GM12878 (cell line): ENCODE measurements at regions not wholly inside any gene's neighbourhood (a gene's known extent, or its start where the extent isn't known, plus 50 kb on each side); places are given as distances from the start of the nearest gene placed in this dataset.

Source experiments
- POLR2AphosphoS2 ChIP-seq: IDR thresholded peaks from 2 replicates; pipeline ENCODE4 v1.6.1; 2011; ENCODE audit warnings: low read depth, mild to moderate bottlenecking, low read length, improper control_type of control experiment, moderate library complexity
- RFX5 ChIP-seq: IDR thresholded peaks from 2 replicates; pipeline ENCODE4 v1.6.1; 2011; ENCODE audit warnings: low read depth, low read length, improper control_type of control experiment
- SIN3A ChIP-seq: IDR thresholded peaks from 2 replicates; pipeline ENCODE4 v1.6.1; 2012; ENCODE audit warnings: low read depth, low read length, improper control_type of control experiment
- SUZ12 ChIP-seq: fragments of 200-600 bp; sonication (generic); IDR thresholded peaks from one replicate; pipeline ENCODE4 v1.6.1; 2018; ENCODE audit warnings: antibody characterized with exemption, mild to moderate bottlenecking; ENCODE audit not compliant: unreplicated experiment
- TAF1 ChIP-seq: IDR thresholded peaks from 2 replicates; pipeline ENCODE4 v1.6.1; 2011; ENCODE audit warnings: mild to moderate bottlenecking, low read depth, low read length, borderline replicate concordance
- TF ChIP-seq, protein P1 (sequence below): IDR thresholded peaks from 2 replicates; pipeline ENCODE4 v1.6.1; 2011; ENCODE audit warnings: borderline replicate concordance, low read depth, mild to moderate bottlenecking, moderate library complexity, low read length; ENCODE audit not compliant: insufficient read depth, poor library complexity, severe bottlenecking
- TF ChIP-seq, protein P2 (sequence below): fragments of 450-650 bp; formaldehyde crosslinking; IDR thresholded peaks from 2 replicates; pipeline ENCODE4 v1.5.0; 2022; ENCODE audit warnings: mild to moderate bottlenecking, missing genetic modification characterization
- TF ChIP-seq, protein P3 (sequence below): fragments of 450-650 bp; IDR thresholded peaks from 2 replicates; pipeline ENCODE4 v1.6.1; 2018; ENCODE audit warnings: mild to moderate bottlenecking, low read depth, moderate library complexity; ENCODE audit not compliant: partially characterized antibody
- TF ChIP-seq, protein P4 (sequence below): fragments of 450-650 bp; IDR thresholded peaks from 2 replicates; pipeline ENCODE4 v1.6.1; 2017; ENCODE audit warnings: antibody characterized with exemption, mild to moderate bottlenecking, moderate library complexity

DNA sequence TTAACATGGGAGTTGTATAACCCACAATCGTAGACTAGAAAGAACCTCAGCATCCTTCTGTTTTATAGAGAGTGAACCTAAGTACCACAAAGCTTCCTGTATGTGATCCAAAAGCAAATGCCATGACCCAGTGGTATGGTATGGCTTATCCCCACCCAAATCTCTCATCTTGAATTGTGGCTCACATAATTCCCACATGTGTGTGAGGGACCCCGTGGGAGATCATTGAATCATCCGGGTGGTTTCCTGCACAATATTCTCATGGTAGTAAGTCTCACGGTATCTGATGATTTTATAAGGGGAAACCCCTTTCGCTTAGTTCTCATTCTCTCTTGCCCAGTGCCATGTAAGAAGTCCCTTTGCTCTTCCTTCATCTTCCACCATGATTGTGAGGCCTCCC is 587.9 kb downstream of the LMO7 start:
- TF ChIP-seq, protein P1, sequence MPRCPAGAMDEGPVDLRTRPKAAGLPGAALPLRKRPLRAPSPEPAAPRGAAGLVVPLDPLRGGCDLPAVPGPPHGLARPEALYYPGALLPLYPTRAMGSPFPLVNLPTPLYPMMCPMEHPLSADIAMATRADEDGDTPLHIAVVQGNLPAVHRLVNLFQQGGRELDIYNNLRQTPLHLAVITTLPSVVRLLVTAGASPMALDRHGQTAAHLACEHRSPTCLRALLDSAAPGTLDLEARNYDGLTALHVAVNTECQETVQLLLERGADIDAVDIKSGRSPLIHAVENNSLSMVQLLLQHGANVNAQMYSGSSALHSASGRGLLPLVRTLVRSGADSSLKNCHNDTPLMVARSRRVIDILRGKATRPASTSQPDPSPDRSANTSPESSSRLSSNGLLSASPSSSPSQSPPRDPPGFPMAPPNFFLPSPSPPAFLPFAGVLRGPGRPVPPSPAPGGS, result no peak
- TF ChIP-seq TAF1, result no peak
- no peak for TF ChIP-seq POLR2AphosphoS2
- no peak for TF ChIP-seq SUZ12
- TF ChIP-seq, protein P2, sequence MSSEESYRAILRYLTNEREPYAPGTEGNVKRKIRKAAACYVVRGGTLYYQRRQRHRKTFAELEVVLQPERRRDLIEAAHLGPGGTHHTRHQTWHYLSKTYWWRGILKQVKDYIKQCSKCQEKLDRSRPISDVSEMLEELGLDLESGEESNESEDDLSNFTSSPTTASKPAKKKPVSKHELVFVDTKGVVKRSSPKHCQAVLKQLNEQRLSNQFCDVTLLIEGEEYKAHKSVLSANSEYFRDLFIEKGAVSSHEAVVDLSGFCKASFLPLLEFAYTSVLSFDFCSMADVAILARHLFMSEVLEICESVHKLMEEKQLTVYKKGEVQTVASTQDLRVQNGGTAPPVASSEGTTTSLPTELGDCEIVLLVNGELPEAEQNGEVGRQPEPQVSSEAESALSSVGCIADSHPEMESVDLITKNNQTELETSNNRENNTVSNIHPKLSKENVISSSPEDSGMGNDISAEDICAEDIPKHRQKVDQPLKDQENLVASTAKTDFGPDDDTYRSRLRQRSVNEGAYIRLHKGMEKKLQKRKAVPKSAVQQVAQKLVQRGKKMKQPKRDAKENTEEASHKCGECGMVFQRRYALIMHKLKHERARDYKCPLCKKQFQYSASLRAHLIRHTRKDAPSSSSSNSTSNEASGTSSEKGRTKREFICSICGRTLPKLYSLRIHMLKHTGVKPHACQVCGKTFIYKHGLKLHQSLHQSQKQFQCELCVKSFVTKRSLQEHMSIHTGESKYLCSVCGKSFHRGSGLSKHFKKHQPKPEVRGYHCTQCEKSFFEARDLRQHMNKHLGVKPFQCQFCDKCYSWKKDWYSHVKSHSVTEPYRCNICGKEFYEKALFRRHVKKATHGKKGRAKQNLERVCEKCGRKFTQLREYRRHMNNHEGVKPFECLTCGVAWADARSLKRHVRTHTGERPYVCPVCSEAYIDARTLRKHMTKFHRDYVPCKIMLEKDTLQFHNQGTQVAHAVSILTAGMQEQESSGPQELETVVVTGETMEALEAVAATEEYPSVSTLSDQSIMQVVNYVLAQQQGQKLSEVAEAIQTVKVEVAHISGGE (CRISPR knock-in tag), result no peak
- TF ChIP-seq, protein P3, sequence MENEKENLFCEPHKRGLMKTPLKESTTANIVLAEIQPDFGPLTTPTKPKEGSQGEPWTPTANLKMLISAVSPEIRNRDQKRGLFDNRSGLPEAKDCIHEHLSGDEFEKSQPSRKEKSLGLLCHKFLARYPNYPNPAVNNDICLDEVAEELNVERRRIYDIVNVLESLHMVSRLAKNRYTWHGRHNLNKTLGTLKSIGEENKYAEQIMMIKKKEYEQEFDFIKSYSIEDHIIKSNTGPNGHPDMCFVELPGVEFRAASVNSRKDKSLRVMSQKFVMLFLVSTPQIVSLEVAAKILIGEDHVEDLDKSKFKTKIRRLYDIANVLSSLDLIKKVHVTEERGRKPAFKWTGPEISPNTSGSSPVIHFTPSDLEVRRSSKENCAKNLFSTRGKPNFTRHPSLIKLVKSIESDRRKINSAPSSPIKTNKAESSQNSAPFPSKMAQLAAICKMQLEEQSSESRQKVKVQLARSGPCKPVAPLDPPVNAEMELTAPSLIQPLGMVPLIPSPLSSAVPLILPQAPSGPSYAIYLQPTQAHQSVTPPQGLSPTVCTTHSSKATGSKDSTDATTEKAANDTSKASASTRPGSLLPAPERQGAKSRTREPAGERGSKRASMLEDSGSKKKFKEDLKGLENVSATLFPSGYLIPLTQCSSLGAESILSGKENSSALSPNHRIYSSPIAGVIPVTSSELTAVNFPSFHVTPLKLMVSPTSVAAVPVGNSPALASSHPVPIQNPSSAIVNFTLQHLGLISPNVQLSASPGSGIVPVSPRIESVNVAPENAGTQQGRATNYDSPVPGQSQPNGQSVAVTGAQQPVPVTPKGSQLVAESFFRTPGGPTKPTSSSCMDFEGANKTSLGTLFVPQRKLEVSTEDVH, result no peak
- no peak for TF ChIP-seq RFX5
- TF ChIP-seq, protein P4, sequence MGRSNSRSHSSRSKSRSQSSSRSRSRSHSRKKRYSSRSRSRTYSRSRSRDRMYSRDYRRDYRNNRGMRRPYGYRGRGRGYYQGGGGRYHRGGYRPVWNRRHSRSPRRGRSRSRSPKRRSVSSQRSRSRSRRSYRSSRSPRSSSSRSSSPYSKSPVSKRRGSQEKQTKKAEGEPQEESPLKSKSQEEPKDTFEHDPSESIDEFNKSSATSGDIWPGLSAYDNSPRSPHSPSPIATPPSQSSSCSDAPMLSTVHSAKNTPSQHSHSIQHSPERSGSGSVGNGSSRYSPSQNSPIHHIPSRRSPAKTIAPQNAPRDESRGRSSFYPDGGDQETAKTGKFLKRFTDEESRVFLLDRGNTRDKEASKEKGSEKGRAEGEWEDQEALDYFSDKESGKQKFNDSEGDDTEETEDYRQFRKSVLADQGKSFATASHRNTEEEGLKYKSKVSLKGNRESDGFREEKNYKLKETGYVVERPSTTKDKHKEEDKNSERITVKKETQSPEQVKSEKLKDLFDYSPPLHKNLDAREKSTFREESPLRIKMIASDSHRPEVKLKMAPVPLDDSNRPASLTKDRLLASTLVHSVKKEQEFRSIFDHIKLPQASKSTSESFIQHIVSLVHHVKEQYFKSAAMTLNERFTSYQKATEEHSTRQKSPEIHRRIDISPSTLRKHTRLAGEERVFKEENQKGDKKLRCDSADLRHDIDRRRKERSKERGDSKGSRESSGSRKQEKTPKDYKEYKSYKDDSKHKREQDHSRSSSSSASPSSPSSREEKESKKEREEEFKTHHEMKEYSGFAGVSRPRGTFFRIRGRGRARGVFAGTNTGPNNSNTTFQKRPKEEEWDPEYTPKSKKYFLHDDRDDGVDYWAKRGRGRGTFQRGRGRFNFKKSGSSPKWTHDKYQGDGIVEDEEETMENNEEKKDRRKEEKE, result no peak
- TF ChIP-seq SIN3A, result no peak
